PFSK-1 (cell line): ENCODE measurements at regions not wholly inside any gene's neighbourhood (a gene's known extent, or its start where the extent isn't known, plus 50 kb on each side); places are given as distances from the start of the nearest gene placed in this dataset.

Source experiments
- FOXP2 ChIP-seq: optimal IDR thresholded peaks from 2 replicates; pipeline ENCODE3; 2011; ENCODE audit warnings: borderline replicate concordance, control low read depth, inconsistent platforms; ENCODE audit not compliant: insufficient read depth; ENCODE audit errors: extremely low read length, extremely low read depth
- POLR2AphosphoS5 ChIP-seq: IDR thresholded peaks from 2 replicates; pipeline ENCODE4 v1.6.1; 2012; ENCODE audit warnings: low read depth, mild to moderate bottlenecking, control low read depth, low read length, moderate library complexity
- SIN3A ChIP-seq: IDR thresholded peaks from 2 replicates; pipeline ENCODE4 v1.6.1; 2012; ENCODE audit warnings: mild to moderate bottlenecking, low read length, moderate library complexity, borderline replicate concordance; ENCODE audit not compliant: insufficient read depth
- TAF1 ChIP-seq: IDR thresholded peaks from 2 replicates; pipeline ENCODE4 v1.6.1; 2012; ENCODE audit warnings: low read length, control low read depth, borderline replicate concordance; ENCODE audit not compliant: insufficient read depth
- TF ChIP-seq, protein P1 (sequence below), 2 experiments: IDR thresholded peaks; 2 replicates each; pipeline versions ENCODE4 v1.6.1 to v1.8.0; 2011 to 2012; ENCODE audit warnings: low read depth in 2 of 2, low read length in 2 of 2, control low read depth in 1 of 2, inconsistent platforms in 1 of 2, mild to moderate bottlenecking in 1 of 2, moderate library complexity in 1 of 2; ENCODE audit not compliant: insufficient read depth in 1 of 2

DNA sequence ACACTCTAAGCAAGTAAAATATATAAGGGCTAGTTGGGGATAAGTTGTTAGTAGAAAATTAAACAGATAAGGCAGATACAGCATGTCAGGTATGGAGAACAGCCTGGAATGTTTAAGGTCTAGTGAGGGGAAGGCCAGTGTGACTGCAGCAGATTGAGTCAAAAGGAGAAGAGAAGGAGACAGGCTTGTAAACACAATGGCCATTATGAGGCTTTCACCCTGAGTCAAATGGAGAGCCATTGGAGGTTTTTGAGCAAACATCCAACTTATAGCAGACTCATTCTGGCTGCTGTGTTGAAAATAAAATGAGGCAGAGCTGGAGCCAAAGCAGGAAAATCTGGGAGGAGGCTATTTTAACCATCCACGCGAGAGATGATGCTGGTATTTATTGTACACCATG lies 142.0 kb downstream of the DUSP6 start:
- TF ChIP-seq, protein P1, sequence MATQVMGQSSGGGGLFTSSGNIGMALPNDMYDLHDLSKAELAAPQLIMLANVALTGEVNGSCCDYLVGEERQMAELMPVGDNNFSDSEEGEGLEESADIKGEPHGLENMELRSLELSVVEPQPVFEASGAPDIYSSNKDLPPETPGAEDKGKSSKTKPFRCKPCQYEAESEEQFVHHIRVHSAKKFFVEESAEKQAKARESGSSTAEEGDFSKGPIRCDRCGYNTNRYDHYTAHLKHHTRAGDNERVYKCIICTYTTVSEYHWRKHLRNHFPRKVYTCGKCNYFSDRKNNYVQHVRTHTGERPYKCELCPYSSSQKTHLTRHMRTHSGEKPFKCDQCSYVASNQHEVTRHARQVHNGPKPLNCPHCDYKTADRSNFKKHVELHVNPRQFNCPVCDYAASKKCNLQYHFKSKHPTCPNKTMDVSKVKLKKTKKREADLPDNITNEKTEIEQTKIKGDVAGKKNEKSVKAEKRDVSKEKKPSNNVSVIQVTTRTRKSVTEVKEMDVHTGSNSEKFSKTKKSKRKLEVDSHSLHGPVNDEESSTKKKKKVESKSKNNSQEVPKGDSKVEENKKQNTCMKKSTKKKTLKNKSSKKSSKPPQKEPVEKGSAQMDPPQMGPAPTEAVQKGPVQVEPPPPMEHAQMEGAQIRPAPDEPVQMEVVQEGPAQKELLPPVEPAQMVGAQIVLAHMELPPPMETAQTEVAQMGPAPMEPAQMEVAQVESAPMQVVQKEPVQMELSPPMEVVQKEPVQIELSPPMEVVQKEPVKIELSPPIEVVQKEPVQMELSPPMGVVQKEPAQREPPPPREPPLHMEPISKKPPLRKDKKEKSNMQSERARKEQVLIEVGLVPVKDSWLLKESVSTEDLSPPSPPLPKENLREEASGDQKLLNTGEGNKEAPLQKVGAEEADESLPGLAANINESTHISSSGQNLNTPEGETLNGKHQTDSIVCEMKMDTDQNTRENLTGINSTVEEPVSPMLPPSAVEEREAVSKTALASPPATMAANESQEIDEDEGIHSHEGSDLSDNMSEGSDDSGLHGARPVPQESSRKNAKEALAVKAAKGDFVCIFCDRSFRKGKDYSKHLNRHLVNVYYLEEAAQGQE (IDR thresholded peaks at IDR 0.05; ENCODE audit: insufficient read depth in 1 of 2, low read depth in 2 of 2, low read length in 2 of 2), result no peak
- TF ChIP-seq TAF1 (no peak), FOXP2 (no peak), SIN3A (no peak), POLR2AphosphoS5 (no peak)

DNA sequence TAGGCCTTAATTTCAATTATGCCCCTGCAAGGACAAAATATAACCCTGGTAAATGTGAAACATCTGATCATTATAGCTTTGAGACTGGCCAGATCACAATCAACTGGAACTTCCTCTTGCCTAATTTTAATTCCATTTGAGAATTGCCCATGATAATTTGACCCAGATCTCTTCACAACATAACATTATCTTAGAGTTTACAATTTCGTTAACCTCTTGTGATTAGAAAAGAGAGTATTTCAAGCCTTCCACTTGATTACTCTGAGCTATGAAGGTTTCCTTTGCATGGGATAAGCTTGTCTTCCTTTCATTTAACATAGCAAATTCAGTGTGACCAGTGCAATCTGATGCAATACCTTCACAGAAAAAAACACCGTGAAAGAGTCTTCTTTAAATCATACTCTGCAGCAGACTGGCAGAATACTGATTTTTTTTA lies 143.6 kb downstream of the DUSP6 start:
- no peak for TF ChIP-seq FOXP2
- no peak for TF ChIP-seq TAF1
- TF ChIP-seq SIN3A, result no peak
- no peak for TF ChIP-seq POLR2AphosphoS5
- TF ChIP-seq, protein P1 (IDR thresholded peaks at IDR 0.05; ENCODE audit: insufficient read depth in 1 of 2, low read depth in 2 of 2, low read length in 2 of 2), result no peak

DNA sequence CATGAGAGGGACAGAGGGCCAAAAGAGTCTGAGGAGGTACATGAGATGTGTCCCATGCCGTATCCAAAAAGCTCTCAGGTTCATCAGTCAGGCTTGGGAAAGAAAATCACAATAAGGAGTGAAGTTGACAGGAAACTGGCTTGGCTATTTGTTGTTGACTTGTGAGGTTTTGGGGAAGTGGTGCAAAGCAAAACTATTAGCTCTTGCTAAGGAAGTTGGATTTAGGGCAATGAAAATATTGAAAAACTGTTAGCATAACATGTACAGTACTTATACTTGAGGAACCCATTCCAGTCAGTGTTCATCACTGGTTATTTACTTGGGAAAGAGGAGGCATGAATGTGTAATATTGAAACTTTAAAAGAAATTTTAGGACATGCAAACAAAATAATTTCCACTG lies 145.9 kb downstream of the DUSP6 start:
- TF ChIP-seq, protein P1 (IDR thresholded peaks at IDR 0.05; ENCODE audit: insufficient read depth in 1 of 2, low read depth in 2 of 2, low read length in 2 of 2), result no peak
- TF ChIP-seq SIN3A (no peak), POLR2AphosphoS5 (no peak)

DNA sequence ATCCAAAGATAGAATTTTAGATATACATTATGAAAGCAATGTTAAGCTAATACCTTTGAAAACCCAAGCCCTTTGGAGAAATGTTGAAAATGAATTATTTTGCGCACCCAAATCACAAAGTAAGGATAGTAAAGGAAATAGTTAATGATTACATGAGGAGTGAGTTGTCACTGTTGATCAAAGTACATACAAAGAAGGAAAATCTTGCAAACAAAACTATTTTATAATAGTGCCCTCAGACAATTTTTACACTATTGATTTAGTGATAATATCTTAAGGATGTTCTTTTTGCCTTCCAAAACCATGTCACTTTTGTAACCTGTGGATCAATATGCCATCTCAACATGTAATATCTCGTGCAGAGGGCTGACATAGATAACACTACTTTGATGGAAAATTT lies 146.8 kb downstream of the DUSP6 start:
- TF ChIP-seq SIN3A (no peak), FOXP2 (no peak), TAF1 (no peak), POLR2AphosphoS5 (no peak)
- TF ChIP-seq, protein P1 (IDR thresholded peaks at IDR 0.05; ENCODE audit: insufficient read depth in 1 of 2, low read depth in 2 of 2, low read length in 2 of 2), result no peak

DNA sequence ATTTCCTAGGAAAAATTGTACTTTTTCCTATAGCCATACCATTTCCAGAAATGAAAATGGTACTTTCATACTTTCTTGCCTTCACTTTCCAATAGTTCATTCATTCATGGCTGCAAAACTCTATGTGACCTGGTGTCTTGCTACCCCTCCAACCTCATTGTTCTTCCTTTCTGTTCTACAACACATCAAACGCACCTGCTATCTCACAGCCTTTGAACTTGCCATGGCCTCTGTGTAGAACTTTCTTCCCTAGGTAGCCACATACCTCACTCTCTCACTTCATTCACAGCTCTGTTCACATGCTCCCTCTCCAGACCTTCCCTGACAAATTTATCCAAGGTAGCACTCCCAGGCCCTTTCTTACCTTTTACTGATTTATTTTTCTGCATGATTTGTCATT lies 149.2 kb downstream of the DUSP6 start:
- TF ChIP-seq SIN3A (no peak), POLR2AphosphoS5 (no peak), TAF1 (no peak), FOXP2 (no peak)
- TF ChIP-seq, protein P1 (IDR thresholded peaks at IDR 0.05; ENCODE audit: insufficient read depth in 1 of 2, low read depth in 2 of 2, low read length in 2 of 2), result no peak
